ENCODE measurements at regions not wholly inside any gene's neighbourhood (a gene's known extent, or its start where the extent isn't known, plus 50 kb on each side); places are given as distances from the start of the nearest gene placed in this dataset.
"Not testable (repeated sequence)": the region's sequence is repeated elsewhere in the genome, so short reads cannot be mapped to it uniquely, and the experiment has no call there.

- not testable (repeated sequence) for DNase-seq (ENCODE audit: low spot score)
Observed at GRCh38 chr1:243074224-243074623, 180.9 kb downstream of the CEP170 start.

GRCh38 chr1:243067056-243067455 is 188.0 kb downstream of the CEP170 start:
- DNase-seq (ENCODE audit: low spot score), result not testable (repeated sequence)

- DNase-seq (ENCODE audit: low spot score), result not testable (repeated sequence)
Observed at GRCh38 chr1:243061965-243062364, 193.1 kb downstream of the CEP170 start.

GRCh38 chr1:243055510-243055909 is 199.6 kb downstream of the CEP170 start:
- DNase-seq (ENCODE audit: low spot score), result not testable (repeated sequence)

GRCh38 chr1:243055091-243055490 is 200.0 kb downstream of the CEP170 start:
- not testable (repeated sequence) for DNase-seq (ENCODE audit: low spot score)

GRCh38 chr1:243054681-243055080 is 200.4 kb downstream of the CEP170 start:
- not testable (repeated sequence) for DNase-seq (ENCODE audit: low spot score)

- not testable (repeated sequence) for DNase-seq (ENCODE audit: low spot score)
Observed at GRCh38 chr1:243053048-243053447, 202.0 kb downstream of the CEP170 start.

GRCh38 chr1:243050613-243051012 is 204.5 kb downstream of the CEP170 start:
- not testable (repeated sequence) for DNase-seq (ENCODE audit: low spot score)

GRCh38 chr1:243049716-243050115 is 205.4 kb downstream of the CEP170 start:
- DNase-seq (ENCODE audit: low spot score), result not testable (repeated sequence)

- not testable (repeated sequence) for DNase-seq (ENCODE audit: low spot score)
Observed at GRCh38 chr1:243021365-243021764, 233.7 kb downstream of the CEP170 start.

- DNase-seq (ENCODE audit: low spot score), result peak; percentile 72
Observed at GRCh38 chr1:243019030-243019635, 235.9 kb downstream of the CEP170 start.

GRCh38 chr1:243010719-243011118 is 244.4 kb downstream of the CEP170 start:
- not testable (repeated sequence) for DNase-seq (ENCODE audit: low spot score)

- DNase-seq (ENCODE audit: low spot score), result not testable (repeated sequence)
Observed at GRCh38 chr1:243001003-243001402, 254.1 kb downstream of the CEP170 start.

- not testable (repeated sequence) for DNase-seq (ENCODE audit: low spot score)
Observed at GRCh38 chr1:242992776-242993175, 262.3 kb downstream of the CEP170 start.

GRCh38 chr1:242985096-242985495 is 270.0 kb downstream of the CEP170 start:
- not testable (repeated sequence) for DNase-seq (ENCODE audit: low spot score)

- not testable (repeated sequence) for DNase-seq (ENCODE audit: low spot score)
Observed at GRCh38 chr1:242973341-242973740, 281.7 kb downstream of the CEP170 start.

- no peak for DNase-seq (ENCODE audit: low spot score)
Observed at GRCh38 chr1:242966892-242967291, 288.2 kb downstream of the CEP170 start.

- DNase-seq (ENCODE audit: low spot score), result not testable (repeated sequence)
Observed at GRCh38 chr1:242959397-242959796, 295.7 kb downstream of the CEP170 start.

GRCh38 chr1:242954945-242955344 is 300.1 kb downstream of the CEP170 start:
- not testable (repeated sequence) for DNase-seq (ENCODE audit: low spot score)

- no peak for DNase-seq (ENCODE audit: low spot score)
Observed at GRCh38 chr1:242946206-242946605, 308.9 kb downstream of the CEP170 start.

GRCh38 chr1:242936725-242937124 is 318.4 kb downstream of the CEP170 start:
- DNase-seq (ENCODE audit: low spot score), result not testable (repeated sequence)

- DNase-seq (ENCODE audit: low spot score), result not testable (repeated sequence)
Observed at GRCh38 chr1:242924717-242925116, 330.4 kb downstream of the CEP170 start.

- DNase-seq (ENCODE audit: low spot score), result not testable (repeated sequence)
Observed at GRCh38 chr1:242923603-242924002, 331.5 kb downstream of the CEP170 start.

- not testable (repeated sequence) for DNase-seq (ENCODE audit: low spot score)
Observed at GRCh38 chr1:242914729-242915128, 340.4 kb downstream of the CEP170 start.

Data from mucosa of gallbladder (tissue), 1 donor.